ENCODE measurements at regions not wholly inside any gene's neighbourhood (a gene's known extent, or its start where the extent isn't known, plus 50 kb on each side); places are given as distances from the start of the nearest gene placed in this dataset.

- DNase-seq = no peak
Observed at GRCh38 chr5:141777711-141778110, 95.7 kb upstream of the ARAP3 start.

- no peak for DNase-seq
Observed at GRCh38 chr5:141777130-141777529, 95.1 kb upstream of the ARAP3 start.

- no peak for DNase-seq
Observed at GRCh38 chr5:141773779-141774562, 91.9 kb upstream of the ARAP3 start.

GRCh38 chr5:141772281-141772680 lies 90.3 kb upstream of the ARAP3 start:
- no peak for DNase-seq

- DNase-seq = no peak
Observed at GRCh38 chr5:141771562-141771961, 89.5 kb upstream of the ARAP3 start.

- no peak for DNase-seq
Observed at GRCh38 chr5:141771031-141771430, 89.0 kb upstream of the ARAP3 start.

- no peak for DNase-seq
Observed at GRCh38 chr5:141769671-141770070, 87.6 kb upstream of the ARAP3 start.

- no peak for DNase-seq
Observed at GRCh38 chr5:141767671-141768070, 85.6 kb upstream of the ARAP3 start.

GRCh38 chr5:141765896-141766551 lies 84.0 kb upstream of the ARAP3 start:
- DNase-seq = no peak

GRCh38 chr5:141763541-141763940 lies 81.5 kb upstream of the ARAP3 start:
- DNase-seq = no peak

GRCh38 chr5:141762790-141763368 lies 80.8 kb upstream of the ARAP3 start:
- no peak for DNase-seq

GRCh38 chr5:141762316-141762715 lies 80.3 kb upstream of the ARAP3 start:
- DNase-seq = no peak

GRCh38 chr5:141760753-141761152 lies 78.7 kb upstream of the ARAP3 start:
- no peak for DNase-seq

GRCh38 chr5:141760193-141760592 lies 78.2 kb upstream of the ARAP3 start:
- no peak for DNase-seq

- no peak for DNase-seq
Observed at GRCh38 chr5:141758310-141758998, 76.4 kb upstream of the ARAP3 start.

GRCh38 chr5:141757402-141757801 lies 75.4 kb upstream of the ARAP3 start:
- DNase-seq = no peak

GRCh38 chr5:141756196-141756595 lies 74.2 kb upstream of the ARAP3 start:
- no peak for DNase-seq

- DNase-seq = no peak
Observed at GRCh38 chr5:141753971-141754713, 72.1 kb upstream of the ARAP3 start.

- DNase-seq = no peak
Observed at GRCh38 chr5:141753143-141753970, 71.3 kb upstream of the ARAP3 start.

GRCh38 chr5:141747152-141748141 lies 65.4 kb upstream of the ARAP3 start:
- DNase-seq = no peak

- DNase-seq = no peak
Observed at GRCh38 chr5:141746395-141746794, 64.4 kb upstream of the ARAP3 start.
